ENCODE measurements at regions not wholly inside any gene's neighbourhood (a gene's known extent, or its start where the extent isn't known, plus 50 kb on each side); places are given as distances from the start of the nearest gene placed in this dataset.
"Not testable (repeated sequence)": the region's sequence is repeated elsewhere in the genome, so short reads cannot be mapped to it uniquely, and the experiment has no call there.

- no peak for DNase-seq
Measured at GRCh38 chr12:65741656-65742017, 82.6 kb upstream of the HMGA2 start.

- no peak for DNase-seq
Measured at GRCh38 chr12:65742018-65743010, 82.0 kb upstream of the HMGA2 start.

- DNase-seq = not testable (repeated sequence)
Measured at GRCh38 chr12:65744236-65744840, 79.9 kb upstream of the HMGA2 start.

GRCh38 chr12:65747338-65747737, 76.9 kb upstream of the HMGA2 start:
- no peak for DNase-seq

- DNase-seq = no peak
Measured at GRCh38 chr12:65748332-65748731, 76.0 kb upstream of the HMGA2 start.

GRCh38 chr12:65754290-65754689, 70.0 kb upstream of the HMGA2 start:
- no peak for DNase-seq

- no peak for DNase-seq
Measured at GRCh38 chr12:65754744-65755595, 69.3 kb upstream of the HMGA2 start.

GRCh38 chr12:65755596-65755978, 68.7 kb upstream of the HMGA2 start:
- DNase-seq = no peak

- DNase-seq = no peak
Measured at GRCh38 chr12:65756267-65756666, 68.0 kb upstream of the HMGA2 start.

GRCh38 chr12:65756956-65757511, 67.2 kb upstream of the HMGA2 start:
- DNase-seq = no peak

- no peak for DNase-seq
Measured at GRCh38 chr12:65758401-65758800, 65.9 kb upstream of the HMGA2 start.

GRCh38 chr12:65759735-65760134, 64.5 kb upstream of the HMGA2 start:
- DNase-seq = no peak

- no peak for DNase-seq
Measured at GRCh38 chr12:65761301-65761700, 63.0 kb upstream of the HMGA2 start.

GRCh38 chr12:65764325-65764724, 60.0 kb upstream of the HMGA2 start:
- DNase-seq = no peak

- no peak for DNase-seq
Measured at GRCh38 chr12:65765436-65765813, 58.9 kb upstream of the HMGA2 start.

GRCh38 chr12:65769880-65770279, 54.4 kb upstream of the HMGA2 start:
- no peak for DNase-seq

Data from CD4-positive, alpha-beta T cell treated with Interleukin-4 for 4 hours (primary cell).